Chondrocyte (in vitro differentiated cells): ENCODE measurements at regions not wholly inside any gene's neighbourhood (a gene's known extent, or its start where the extent isn't known, plus 50 kb on each side); places are given as distances from the start of the nearest gene placed in this dataset.

Experiments
- DNase-seq: peaks from one replicate; pipeline ENCODE4 v3.0.0; 2021; ENCODE audit warnings: mixed read lengths, low spot score
- H3K27ac Mint-ChIP-seq: one replicate; pipeline ENCODE4 v1.8.0; 2021; ENCODE audit warnings: mild to moderate bottlenecking, moderate library complexity, mixed read lengths; ENCODE audit not compliant: unreplicated experiment
- H3K27me3 Mint-ChIP-seq: 2 replicates; pipeline ENCODE4 v1.8.0; 2021; ENCODE audit warnings: low read depth, mixed read lengths
- H3K36me3 Mint-ChIP-seq: 2 replicates; pipeline ENCODE4 v1.8.0; 2021; ENCODE audit warnings: low read depth, mixed read lengths
- H3K4me1 Mint-ChIP-seq: 2 replicates; pipeline ENCODE4 v1.8.0; 2021; ENCODE audit warnings: low read depth, mild to moderate bottlenecking, mixed read lengths
- H3K4me3 Mint-ChIP-seq: one replicate; pipeline ENCODE4 v1.8.0; 2021; ENCODE audit warnings: mild to moderate bottlenecking, moderate library complexity, mixed read lengths; ENCODE audit not compliant: unreplicated experiment
- H3K9me3 Mint-ChIP-seq: 2 replicates; pipeline ENCODE4 v1.8.0; 2021; ENCODE audit warnings: low read depth, mixed read lengths
- TF ChIP-seq, protein P1 (sequence below): fragments of 200-600 bp; sonication (generic); IDR thresholded peaks from 2 replicates; pipeline ENCODE4 v1.5.0; 2021; ENCODE audit warnings: antibody characterized with exemption, mild to moderate bottlenecking, moderate library complexity

DNA sequence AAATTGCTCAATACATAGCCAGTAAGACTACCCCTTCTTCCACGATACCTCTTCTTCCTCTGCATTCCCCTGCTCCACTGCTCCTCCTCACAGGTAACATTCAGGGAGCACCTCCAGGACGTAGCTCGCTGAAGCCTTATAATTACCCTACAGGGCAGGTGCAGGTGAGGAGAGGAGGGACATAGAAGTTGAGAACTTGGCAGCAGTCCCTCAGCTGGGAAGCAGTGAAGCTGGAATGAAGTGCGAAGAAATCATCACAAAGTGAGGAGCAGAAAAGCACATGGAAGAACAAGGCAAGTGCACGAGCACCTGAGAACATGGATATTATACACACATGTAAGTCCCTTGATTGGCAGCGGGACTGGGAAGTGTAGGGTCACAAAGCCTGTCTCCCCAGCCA lies 118.2 kb downstream of the HSD17B3 start:
- TF ChIP-seq, protein P1, sequence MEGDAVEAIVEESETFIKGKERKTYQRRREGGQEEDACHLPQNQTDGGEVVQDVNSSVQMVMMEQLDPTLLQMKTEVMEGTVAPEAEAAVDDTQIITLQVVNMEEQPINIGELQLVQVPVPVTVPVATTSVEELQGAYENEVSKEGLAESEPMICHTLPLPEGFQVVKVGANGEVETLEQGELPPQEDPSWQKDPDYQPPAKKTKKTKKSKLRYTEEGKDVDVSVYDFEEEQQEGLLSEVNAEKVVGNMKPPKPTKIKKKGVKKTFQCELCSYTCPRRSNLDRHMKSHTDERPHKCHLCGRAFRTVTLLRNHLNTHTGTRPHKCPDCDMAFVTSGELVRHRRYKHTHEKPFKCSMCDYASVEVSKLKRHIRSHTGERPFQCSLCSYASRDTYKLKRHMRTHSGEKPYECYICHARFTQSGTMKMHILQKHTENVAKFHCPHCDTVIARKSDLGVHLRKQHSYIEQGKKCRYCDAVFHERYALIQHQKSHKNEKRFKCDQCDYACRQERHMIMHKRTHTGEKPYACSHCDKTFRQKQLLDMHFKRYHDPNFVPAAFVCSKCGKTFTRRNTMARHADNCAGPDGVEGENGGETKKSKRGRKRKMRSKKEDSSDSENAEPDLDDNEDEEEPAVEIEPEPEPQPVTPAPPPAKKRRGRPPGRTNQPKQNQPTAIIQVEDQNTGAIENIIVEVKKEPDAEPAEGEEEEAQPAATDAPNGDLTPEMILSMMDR: no peak
- H3K4me1 Mint-ChIP-seq: peaks cover 15% of the 10 kb centered on the region
- DNase-seq: no peak
- H3K27me3 Mint-ChIP-seq: peaks cover 17% of the 10 kb centered on the region
- peaks cover 6% of the 10 kb centered on the region for H3K9me3 Mint-ChIP-seq
- peaks cover 5% of the 10 kb centered on the region for H3K36me3 Mint-ChIP-seq
- H3K27ac Mint-ChIP-seq: no peak overlapping the region
- no peak overlapping the region for H3K4me3 Mint-ChIP-seq

DNA sequence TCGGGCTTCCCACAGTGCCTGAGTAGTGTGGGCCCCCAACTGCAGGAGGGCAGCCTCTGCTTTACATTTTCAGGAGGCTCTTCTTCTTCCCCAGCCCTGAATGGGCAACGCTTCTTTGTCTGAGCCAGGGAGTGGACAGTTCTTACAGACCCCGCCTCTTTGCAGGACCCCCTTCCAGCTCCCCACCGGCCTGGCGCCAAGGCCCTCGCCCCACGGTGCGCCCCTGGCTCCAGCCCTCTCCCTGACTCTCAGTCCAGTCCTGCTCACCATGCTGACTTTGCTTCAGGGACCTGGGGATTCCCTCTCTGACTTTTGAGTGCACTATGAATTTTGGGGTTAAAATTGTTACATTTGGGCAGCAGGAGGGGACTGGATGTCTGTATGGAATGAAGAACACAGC lies 123.8 kb downstream of the HSD17B3 start:
- Mint-ChIP-seq H3K4me1 (peaks cover 20% of the 10 kb centered on the region), H3K4me3 (no peak overlapping the region), H3K36me3 (no peaks in the 10 kb centered on the region), H3K27me3 (peaks cover 14% of the 10 kb centered on the region), H3K9me3 (no peaks in the 10 kb centered on the region), H3K27ac (no peak overlapping the region)
- TF ChIP-seq, protein P1: no peak
- no peak for DNase-seq

DNA sequence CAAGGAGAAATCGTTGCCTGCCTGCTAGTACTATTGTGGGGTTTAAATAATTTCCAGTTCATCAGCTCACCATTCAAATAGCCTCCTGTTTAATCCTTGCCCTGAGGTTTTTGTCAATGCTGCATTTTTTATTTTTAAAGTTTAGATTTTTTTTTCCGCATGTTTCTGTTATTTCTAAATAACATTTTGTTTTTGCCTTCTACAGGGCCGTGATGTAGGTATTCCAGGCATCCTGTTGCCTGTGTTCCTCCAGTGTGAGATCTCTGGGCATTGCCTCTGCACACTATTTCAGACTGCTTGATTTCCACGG lies 124.3 kb downstream of the HSD17B3 start:
- Mint-ChIP-seq H3K36me3 (no peaks in the 10 kb centered on the region), H3K27ac (no peak overlapping the region), H3K4me1 (peaks cover 20% of the 10 kb centered on the region), H3K9me3 (no peaks in the 10 kb centered on the region), H3K4me3 (no peak overlapping the region), H3K27me3 (peaks cover 11% of the 10 kb centered on the region)
- no peak for DNase-seq
- TF ChIP-seq, protein P1: no peak

DNA sequence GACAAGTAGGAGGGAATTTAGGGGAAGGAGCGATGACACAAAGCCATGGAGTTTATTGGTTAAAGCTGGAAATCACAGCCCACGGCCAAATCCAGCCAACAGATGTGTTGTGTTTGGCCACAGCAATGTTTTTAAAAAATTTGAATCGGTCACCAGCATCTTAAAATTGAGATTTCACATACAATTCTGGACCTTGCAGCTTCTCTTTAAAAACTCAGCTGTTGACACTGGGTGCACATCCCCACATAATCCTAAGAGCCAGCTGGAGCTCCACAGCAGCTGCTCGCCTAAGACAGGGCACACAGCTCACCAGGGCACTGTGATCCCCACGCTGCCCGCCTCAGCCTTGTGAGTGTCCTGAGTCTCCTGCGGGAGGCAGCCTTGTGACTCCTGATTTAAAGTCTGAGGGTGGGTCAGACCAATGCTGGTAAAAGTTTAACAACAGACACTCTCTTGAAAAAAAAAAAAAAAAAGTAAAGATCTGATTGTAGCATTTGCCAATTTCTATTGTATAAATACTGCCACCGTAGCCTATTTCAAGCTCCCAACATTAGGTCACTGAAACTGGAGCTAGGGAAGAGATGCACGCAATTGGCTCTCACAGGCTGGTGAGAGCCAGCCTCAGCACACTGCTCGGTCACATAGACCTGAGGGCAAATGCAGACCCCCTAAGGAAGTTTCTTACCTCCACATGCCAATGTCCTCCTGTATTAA lies 124.8 kb downstream of the HSD17B3 start:
- H3K27me3 Mint-ChIP-seq: peaks cover 11% of the 10 kb centered on the region
- no peaks in the 10 kb centered on the region for H3K9me3 Mint-ChIP-seq
- TF ChIP-seq, protein P1: peak; percentile 37

GRCh38 chr9:96175796-96176195 lies 126.2 kb downstream of the HSD17B3 start:
- TF ChIP-seq, protein P1: no peak
- peaks cover 7% of the 10 kb centered on the region for H3K27me3 Mint-ChIP-seq
- H3K9me3 Mint-ChIP-seq: no peaks in the 10 kb centered on the region
- H3K4me1 Mint-ChIP-seq: peaks cover 16% of the 10 kb centered on the region
- DNase-seq: no peak
- no peak overlapping the region for H3K4me3 Mint-ChIP-seq
- H3K27ac Mint-ChIP-seq: no peak overlapping the region
- H3K36me3 Mint-ChIP-seq: no peaks in the 10 kb centered on the region

More for the DNA sequence above, 124.8 kb downstream of the HSD17B3 start:
- H3K4me1 Mint-ChIP-seq: peaks cover 16% of the 10 kb centered on the region
- no peak overlapping the region for H3K4me3 Mint-ChIP-seq
- no peaks in the 10 kb centered on the region for H3K36me3 Mint-ChIP-seq
- no peak for DNase-seq
- H3K27ac Mint-ChIP-seq: peak overlapping the region; percentile 57
